Stimulated activated CD8-positive, alpha-beta memory T cell treated with anti-CD3 and anti-CD28 coated beads, Interleukin-7, amount 100 ng/mL, for 24 hours (primary cell): ENCODE measurements at regions not wholly inside any gene's neighbourhood (a gene's known extent, or its start where the extent isn't known, plus 50 kb on each side); places are given as distances from the start of the nearest gene placed in this dataset.

Experiments used
- DNase-seq: peaks from one replicate; pipeline ENCODE4 v3.0.0-alpha.2; 2020; ENCODE audit warnings: low read depth

GRCh38 chr5:74027732-74028338 lies 401.8 kb downstream of the ARHGEF28 start:
- DNase-seq, result no peak

DNA sequence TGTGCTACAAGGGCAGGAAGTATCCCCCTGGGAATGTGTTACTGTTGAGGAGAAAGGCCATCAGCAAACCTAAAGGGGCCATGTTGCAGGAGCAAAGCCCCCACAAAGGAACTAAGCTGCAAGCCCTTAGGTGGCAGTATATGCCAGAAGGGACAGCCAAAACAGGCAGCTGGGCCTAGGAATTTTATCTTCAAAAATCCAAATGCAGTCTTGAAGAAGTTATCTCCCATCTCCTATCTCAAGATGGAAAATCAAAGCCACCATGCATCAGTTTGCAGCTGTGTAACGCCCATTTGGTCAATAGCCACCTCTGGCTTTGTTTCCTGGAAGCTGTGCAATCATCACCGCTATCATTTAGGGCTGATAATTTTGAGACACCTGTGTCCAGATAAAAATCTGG lies 400.3 kb downstream of the ARHGEF28 start:
- no peak for DNase-seq

DNA sequence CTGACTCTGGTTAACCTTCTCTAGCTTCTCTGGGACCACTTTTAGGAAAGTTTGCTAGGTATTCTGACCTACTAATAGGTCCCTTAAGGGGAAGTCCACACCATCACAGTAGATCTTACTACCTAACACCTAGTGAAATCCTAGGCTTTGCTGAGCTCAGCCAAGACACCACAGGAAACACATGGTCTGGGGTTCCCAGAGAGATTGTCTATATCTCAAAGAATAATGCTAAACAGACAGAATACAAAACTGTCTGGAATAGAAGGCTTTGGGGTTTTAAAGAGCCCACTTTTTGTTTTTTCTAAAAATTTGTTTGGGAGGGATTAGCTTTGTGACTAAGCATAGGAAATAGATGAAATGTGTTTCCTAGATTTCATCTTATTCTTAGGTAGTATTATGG lies 395.1 kb downstream of the ARHGEF28 start:
- DNase-seq, result no peak

DNA sequence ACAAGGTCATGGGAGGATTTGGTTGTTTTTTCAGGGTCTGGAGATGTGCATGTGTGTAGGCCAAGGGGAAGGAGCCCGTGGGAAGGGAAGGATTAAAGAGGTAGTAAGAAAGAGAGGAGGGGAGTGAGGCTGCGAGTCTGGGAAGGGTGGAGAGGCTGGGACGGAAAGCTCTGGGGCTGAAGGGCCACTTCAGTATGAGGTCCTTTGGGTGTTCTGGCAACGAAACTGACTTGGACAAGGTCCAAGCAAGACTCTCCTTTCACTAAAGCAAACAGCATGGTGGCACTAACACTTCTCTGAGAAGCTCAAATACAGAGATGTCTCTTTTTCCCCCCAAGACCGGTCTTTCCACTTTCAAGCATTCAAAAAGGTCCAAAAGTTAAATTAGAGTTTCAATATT lies 394.5 kb downstream of the ARHGEF28 start:
- DNase-seq, result no peak

DNA sequence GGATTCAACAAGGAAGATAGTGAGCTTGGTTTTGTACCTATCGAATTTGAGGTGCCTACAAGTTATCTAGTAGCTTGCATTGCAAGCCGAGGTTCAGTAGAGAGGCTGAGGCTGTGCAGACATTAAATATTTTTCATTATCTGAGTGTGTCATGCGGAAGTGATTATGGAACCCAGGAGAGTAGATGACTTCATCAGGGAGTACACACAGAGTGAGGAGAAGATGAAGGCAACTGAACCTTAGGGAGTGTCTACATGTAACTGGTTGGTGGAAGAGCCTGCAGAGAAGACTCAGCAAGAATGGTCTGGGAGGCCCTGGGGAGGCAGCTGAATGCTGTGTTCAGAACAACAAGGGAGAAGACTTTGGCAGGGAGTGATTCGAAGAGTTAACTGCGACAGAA lies 393.9 kb downstream of the ARHGEF28 start:
- no peak for DNase-seq

DNA sequence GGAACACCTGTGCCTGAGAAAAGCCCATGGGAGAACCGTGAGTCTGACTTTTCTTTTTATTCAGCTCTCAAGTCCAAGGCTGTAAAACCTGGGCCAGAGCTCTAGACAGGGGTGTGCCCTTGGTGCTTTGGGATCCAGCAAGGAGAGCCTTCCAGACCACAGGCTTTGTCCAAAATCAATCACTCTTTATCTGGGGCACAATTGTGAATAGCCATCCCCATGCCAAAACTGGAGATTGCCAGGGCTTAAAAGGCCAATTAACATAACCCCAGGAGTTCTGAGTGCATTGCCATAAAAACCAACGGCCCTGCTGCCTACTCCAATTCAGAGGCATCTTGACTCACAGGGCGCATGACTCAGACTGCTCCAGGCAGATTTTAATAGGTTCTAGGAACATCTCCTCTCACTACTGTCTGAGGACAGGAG lies 391.8 kb downstream of the ARHGEF28 start:
- no peak for DNase-seq

GRCh38 chr5:74017112-74017511 lies 391.1 kb downstream of the ARHGEF28 start:
- DNase-seq, result no peak

DNA sequence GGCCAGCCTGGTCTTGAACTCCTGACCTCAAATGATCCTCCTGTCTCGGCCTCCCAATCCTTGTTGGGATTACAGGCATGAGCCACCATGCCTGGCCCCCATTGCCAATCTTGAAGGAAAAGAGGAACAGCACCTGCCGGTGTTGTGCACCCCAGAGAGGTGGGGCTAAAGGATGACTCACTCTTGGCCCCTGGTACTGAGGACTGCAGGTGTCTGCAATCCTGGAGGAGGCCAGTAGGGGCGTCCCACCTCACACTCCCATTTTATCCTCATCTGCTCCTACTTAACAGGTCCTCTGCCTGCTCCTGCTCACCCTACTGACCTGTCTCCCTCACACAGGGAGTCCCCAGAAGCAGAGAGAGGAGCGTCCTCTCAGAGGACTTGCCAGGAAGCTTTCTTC lies 390.4 kb downstream of the ARHGEF28 start:
- no peak for DNase-seq

DNA sequence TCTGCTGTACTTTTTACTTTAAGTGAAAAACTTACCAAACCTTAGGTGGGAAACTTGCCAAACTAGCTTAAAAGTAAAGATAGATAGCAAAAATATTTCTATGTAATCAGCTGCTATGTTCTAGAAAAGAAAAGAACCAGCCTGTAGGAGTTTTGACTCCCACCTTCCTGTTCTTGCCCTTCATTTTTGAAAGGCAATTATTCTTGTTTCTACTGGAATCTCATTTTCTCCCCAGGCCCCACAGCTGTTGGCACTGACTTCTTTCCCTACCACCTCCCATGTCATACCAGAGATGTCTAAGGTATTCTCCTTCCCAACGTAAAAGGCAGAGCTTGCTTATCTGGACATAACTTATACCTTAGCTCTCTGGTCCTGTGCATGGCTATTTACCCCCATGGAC lies 389.7 kb downstream of the ARHGEF28 start:
- no peak for DNase-seq

GRCh38 chr5:74013222-74013621 lies 387.2 kb downstream of the ARHGEF28 start:
- no peak for DNase-seq

DNA sequence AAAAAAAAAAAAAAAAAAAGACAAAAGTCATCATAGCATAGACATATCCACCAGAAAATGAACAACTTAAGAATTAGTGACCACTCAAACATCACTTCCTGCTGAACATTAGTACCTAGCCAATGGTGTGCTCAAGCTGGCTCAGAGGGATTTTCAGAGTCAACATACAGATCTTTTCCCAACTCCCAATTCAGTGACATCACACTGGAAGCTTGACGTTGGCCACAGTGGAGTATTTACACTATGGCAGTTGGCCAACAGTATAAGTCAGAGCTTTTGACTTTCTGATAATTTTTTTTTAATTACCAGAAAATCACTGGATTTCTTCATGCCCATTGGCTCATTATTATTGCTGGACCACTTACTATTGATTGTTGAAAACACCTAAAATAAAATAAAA lies 383.5 kb downstream of the ARHGEF28 start:
- no peak for DNase-seq

DNA sequence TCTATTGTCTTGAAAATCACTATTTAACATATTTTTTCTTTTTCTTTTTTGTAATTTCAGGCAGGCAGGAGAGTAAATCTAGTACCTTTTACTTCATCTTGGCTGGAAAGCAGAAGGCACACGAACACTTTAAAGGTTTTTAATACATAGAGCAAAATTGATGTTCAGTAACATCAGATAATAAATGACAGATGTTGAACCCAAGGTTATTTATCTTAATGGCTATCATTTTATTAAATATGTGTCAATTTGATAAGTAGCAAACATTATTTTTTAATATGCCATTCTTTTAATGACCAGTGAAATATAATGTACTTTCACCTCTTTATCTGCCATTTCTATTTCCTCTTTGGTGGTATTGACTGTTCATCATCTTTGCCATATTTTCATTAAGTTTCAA lies 381.2 kb downstream of the ARHGEF28 start:
- DNase-seq, result no peak

DNA sequence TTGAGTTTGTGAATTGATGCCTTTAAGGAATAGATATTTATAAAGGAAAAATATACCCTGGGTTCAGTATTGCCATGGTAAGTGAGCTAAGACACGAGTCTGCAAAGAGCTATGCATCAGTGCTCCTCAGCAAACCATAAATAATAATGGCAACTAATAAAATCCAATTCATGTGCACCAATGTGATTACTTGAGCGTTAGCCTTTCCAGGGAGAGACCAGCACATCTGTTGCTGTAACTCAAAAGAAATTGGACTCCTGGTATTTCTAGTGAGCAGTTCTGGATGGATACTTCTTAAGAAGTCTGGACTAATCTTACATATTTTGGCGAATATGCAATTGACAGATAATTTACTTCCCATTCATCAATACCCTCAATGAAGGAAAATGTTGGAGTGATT lies 373.3 kb downstream of the ARHGEF28 start:
- no peak for DNase-seq

DNA sequence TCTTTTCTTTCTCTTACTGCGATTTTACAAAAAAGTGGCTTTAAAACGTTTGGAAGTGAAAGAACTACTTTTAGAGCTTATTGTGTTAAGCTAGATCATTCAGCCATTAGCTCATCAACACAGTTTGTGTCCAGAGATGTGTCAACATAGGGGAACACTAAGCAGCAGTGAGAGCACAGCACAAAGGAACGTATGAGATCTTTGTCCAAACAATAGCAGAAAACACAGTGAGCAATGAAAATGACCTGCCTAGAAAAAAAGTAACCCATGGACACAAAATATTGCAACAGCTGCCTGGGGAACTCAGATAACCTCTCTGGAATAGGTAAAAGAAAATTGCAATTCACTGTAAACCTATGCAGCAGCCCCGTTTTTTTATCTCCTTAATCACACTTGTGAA lies 372.5 kb downstream of the ARHGEF28 start:
- no peak for DNase-seq

DNA sequence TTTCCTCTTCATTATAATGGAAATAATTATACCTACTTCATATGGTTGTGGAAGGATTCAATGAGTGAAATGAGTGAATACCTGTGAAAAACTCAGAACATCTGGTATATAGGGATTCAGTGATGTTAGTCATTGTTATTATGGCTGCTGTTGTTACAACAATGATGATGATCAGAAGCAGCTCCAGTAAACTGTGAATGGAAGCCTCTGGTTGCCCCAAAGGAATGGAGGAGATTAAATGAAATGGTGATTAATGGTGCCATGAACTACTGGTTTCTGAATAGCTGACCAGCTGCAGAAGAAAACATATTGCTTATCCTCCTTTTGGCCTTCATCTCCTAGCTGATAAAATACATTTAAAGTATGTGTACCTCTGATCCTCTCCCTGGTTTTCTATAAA lies 372.0 kb downstream of the ARHGEF28 start:
- no peak for DNase-seq

GRCh38 chr5:73996151-73996755 lies 370.3 kb downstream of the ARHGEF28 start:
- DNase-seq, result no peak

DNA sequence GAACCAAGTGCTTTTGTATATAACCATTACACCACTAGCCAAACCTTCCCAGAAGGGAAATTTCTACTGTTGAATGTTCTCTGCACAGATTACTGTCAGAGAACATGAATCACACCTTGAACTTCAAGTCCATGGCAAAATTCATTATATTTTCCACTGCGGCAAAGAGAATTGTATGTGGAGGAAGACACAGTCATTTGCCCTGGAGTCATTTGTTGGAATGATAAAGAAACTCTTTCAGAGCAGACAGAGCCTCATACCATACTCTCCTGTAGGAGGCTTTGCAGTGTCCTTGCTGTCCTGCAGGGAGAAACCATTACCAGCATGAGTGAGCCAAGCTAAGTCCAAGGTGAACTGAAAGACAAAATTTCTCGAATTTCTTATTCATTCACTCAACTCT lies 369.0 kb downstream of the ARHGEF28 start:
- DNase-seq, result no peak
